HG02943 (cell line): ENCODE measurements at regions not wholly inside any gene's neighbourhood (a gene's known extent, or its start where the extent isn't known, plus 50 kb on each side); places are given as distances from the start of the nearest gene placed in this dataset.

ENCODE experiments used
- ATAC-seq: cut with Tn5 transposase; IDR thresholded peaks from one replicate; pipeline ENCODE4 v1.9.1; 2021; ENCODE audit warnings: mild to moderate bottlenecking, low read depth, moderate library complexity; ENCODE audit not compliant: unreplicated experiment

- no peak for ATAC-seq
These were observed 228.6 kb upstream of the CHST9 start for GRCh38 chr18:27413495-27414401.

- no peak for ATAC-seq
These were observed 227.4 kb upstream of the CHST9 start for GRCh38 chr18:27412556-27412955.

- ATAC-seq, result no peak
These were observed 226.8 kb upstream of the CHST9 start for GRCh38 chr18:27411911-27412310.

GRCh38 chr18:27411013-27411412 lies 225.9 kb upstream of the CHST9 start:
- ATAC-seq, result no peak

GRCh38 chr18:27404855-27405254 lies 219.7 kb upstream of the CHST9 start:
- ATAC-seq, result no peak

GRCh38 chr18:27400001-27400400 lies 214.9 kb upstream of the CHST9 start:
- ATAC-seq, result no peak

GRCh38 chr18:27395752-27396151 lies 210.6 kb upstream of the CHST9 start:
- ATAC-seq, result no peak

- ATAC-seq, result no peak
These were observed 209.6 kb upstream of the CHST9 start for GRCh38 chr18:27394687-27395086.

- ATAC-seq, result no peak
These were observed 197.6 kb upstream of the CHST9 start for GRCh38 chr18:27382567-27383216.

GRCh38 chr18:27378431-27379095 lies 193.5 kb upstream of the CHST9 start:
- no peak for ATAC-seq

GRCh38 chr18:27377251-27377650 lies 192.1 kb upstream of the CHST9 start:
- ATAC-seq, result no peak

- no peak for ATAC-seq
These were observed 187.3 kb upstream of the CHST9 start for GRCh38 chr18:27372386-27372785.

GRCh38 chr18:27366665-27367064 lies 181.6 kb upstream of the CHST9 start:
- no peak for ATAC-seq

GRCh38 chr18:27366151-27366550 lies 181.0 kb upstream of the CHST9 start:
- ATAC-seq, result no peak

- ATAC-seq, result no peak
These were observed 178.8 kb upstream of the CHST9 start for GRCh38 chr18:27363872-27364271.

GRCh38 chr18:27361477-27361876 lies 176.4 kb upstream of the CHST9 start:
- no peak for ATAC-seq

- no peak for ATAC-seq
These were observed 170.2 kb upstream of the CHST9 start for GRCh38 chr18:27355308-27355707.

- no peak for ATAC-seq
These were observed 168.2 kb upstream of the CHST9 start for GRCh38 chr18:27353273-27353672.

GRCh38 chr18:27349284-27349882 lies 164.3 kb upstream of the CHST9 start:
- ATAC-seq, result no peak

GRCh38 chr18:27331606-27332005 lies 146.5 kb upstream of the CHST9 start:
- ATAC-seq, result no peak

- ATAC-seq, result no peak
These were observed 129.9 kb upstream of the CHST9 start for GRCh38 chr18:27314996-27315395.
